Right cardiac atrium (tissue), 5 donors: ENCODE measurements at regions not wholly inside any gene's neighbourhood (a gene's known extent, or its start where the extent isn't known, plus 50 kb on each side); places are given as distances from the start of the nearest gene placed in this dataset.

ENCODE experiments used
- ATAC-seq, 2 donors: fragments of 200-7000 bp; cut with Tn5 transposase; one replicate each; pipeline versions ENCODE4 v1.8.0 to v1.9.1; 2020; ENCODE audit warnings: moderate library complexity in 2 of 2, mild to moderate bottlenecking in 1 of 2
- DNase-seq, 3 donors: peaks; one replicate each; pipeline ENCODE4 v3.0.0-alpha.2; 2020
- H3K27ac ChIP-seq: one replicate; pipeline ENCODE4 v1.5.1; 2013; ENCODE audit warnings: mild to moderate bottlenecking, low read length, control low read depth, moderate library complexity
- H3K27me3 ChIP-seq: one replicate; pipeline ENCODE4 v1.6.1; 2013; ENCODE audit not compliant: control insufficient read depth, insufficient read depth
- H3K4me1 ChIP-seq: one replicate; pipeline ENCODE4 v1.6.1; 2013; ENCODE audit warnings: low read length; ENCODE audit not compliant: control insufficient read depth, insufficient read depth
- H3K4me3 ChIP-seq: one replicate; pipeline ENCODE4 v1.5.1; 2013; ENCODE audit warnings: low read length, control low read depth
- H3K9me3 ChIP-seq: one replicate; pipeline ENCODE4 v1.6.1; 2013; ENCODE audit warnings: low read length; ENCODE audit not compliant: control insufficient read depth
- WGBS: extraction: QIAGEN DNeasy Blood & Tissue Kit; methylation state at CpG from one replicate; pipeline ENCODE4 v1.1.7; 2013; 5-methylcytosine and 5-hydroxymethylcytosine counted together
- intact Hi-C, 4 donors: fragments of 100-400 bp; cut with DNase I; formaldehyde crosslinking; loops; one replicate each; pipeline versions ENCODE4 v1.11.0 to v1.14.0; 2022 to 2023
- donor health status: healthy with polysubstance abuse.
- donor health status: DM: no; HTN: yes; CAD: no.
- donor health status: DM: no; HTN: no; CAD: no.
- donor health status: DM: no; HTN: yes; CAD: no; lungs with severe emphysema.
- donor health status: DM: yes; HTN: yes; CAD: no.

GRCh38 chr7:33743594-33743993 is 161.7 kb upstream of the BMPER start:
- DNase-seq (no peak), ATAC-seq (peak; percentile 54 to 59)
- WGBS = 79% methylated on average over 5 of the region's 5 CpGs
- Histone ChIP-seq H3K27ac (no peak overlapping the region), H3K4me1 (peaks cover 4% of the 10 kb centered on the region), H3K4me3 (no peak overlapping the region), H3K27me3 (no peaks in the 10 kb centered on the region), H3K9me3 (no peaks in the 10 kb centered on the region)
- intact Hi-C loops = loop anchor here in 1 of 4 donors (10.0 kb wide), 1 partner anchor 289 kb away; no protein-coding TSS in a partner anchor

GRCh38 chr7:33744293-33745075 is 160.9 kb upstream of the BMPER start:
- H3K27ac ChIP-seq = no peak overlapping the region
- DNase-seq = no peak
- no peak overlapping the region for H3K4me3 ChIP-seq
- peak in 1 of 2 donors; percentile 44 for ATAC-seq
- WGBS = 85% methylated on average over 3 of the region's 3 CpGs
- H3K27me3 ChIP-seq = no peaks in the 10 kb centered on the region
- intact Hi-C loops = loop anchor here in 1 of 4 donors (10.0 kb wide), 1 partner anchor 290 kb away; no protein-coding TSS in a partner anchor
- no peaks in the 10 kb centered on the region for H3K9me3 ChIP-seq
- H3K4me1 ChIP-seq = peaks cover 4% of the 10 kb centered on the region

GRCh38 chr7:33745934-33746333 is 159.4 kb upstream of the BMPER start:
- Histone ChIP-seq H3K27me3 (no peaks in the 10 kb centered on the region), H3K27ac (no peak overlapping the region), H3K4me3 (no peak overlapping the region), H3K9me3 (no peaks in the 10 kb centered on the region), H3K4me1 (peaks cover 4% of the 10 kb centered on the region)
- intact Hi-C loops = loop anchor here in 1 of 4 donors (10.0 kb wide), 1 partner anchor 291 kb away; no protein-coding TSS in a partner anchor
- DNase-seq (no peak), ATAC-seq (no peak)
- 95% methylated on average over 3 of the region's 3 CpGs for WGBS

GRCh38 chr7:33748793-33749192 is 156.5 kb upstream of the BMPER start:
- no peak for ATAC-seq
- peak in 2 of 3 donors; percentile 33 to 68 for DNase-seq
- intact Hi-C loops = loop anchor here in 1 of 4 donors (10.0 kb wide), 1 partner anchor 294 kb away; no protein-coding TSS in a partner anchor
- no peaks in the 10 kb centered on the region for H3K9me3 ChIP-seq
- WGBS = 32% methylated on average over 7 of the region's 7 CpGs
- H3K4me3 ChIP-seq = no peak overlapping the region
- H3K27ac ChIP-seq = no peak overlapping the region
- peaks cover 2% of the 10 kb centered on the region for H3K4me1 ChIP-seq
- no peaks in the 10 kb centered on the region for H3K27me3 ChIP-seq

- Histone ChIP-seq H3K9me3 (no peaks in the 10 kb centered on the region), H3K4me3 (no peak overlapping the region), H3K27ac (no peak overlapping the region), H3K4me1 (peaks cover 2% of the 10 kb centered on the region), H3K27me3 (no peaks in the 10 kb centered on the region)
- DNase-seq = no peak
- intact Hi-C loops = loop anchor here in 2 of 4 donors (10.0 kb wide), 2 partner anchors 135 to 145 kb away; no protein-coding TSS in a partner anchor
- 79% methylated on average over 1 of the region's 1 CpG for WGBS
- no peak for ATAC-seq
These were observed 155.2 kb upstream of the BMPER start for GRCh38 chr7:33750177-33750576.

GRCh38 chr7:33751443-33751842 is 153.9 kb upstream of the BMPER start:
- DNase-seq (no peak), ATAC-seq (no peak)
- H3K9me3 ChIP-seq = no peaks in the 10 kb centered on the region
- 92% methylated on average over 1 of the region's 1 CpG for WGBS
- intact Hi-C loops = loop anchor here in 2 of 4 donors (10.0 kb wide), 2 partner anchors 133 to 143 kb away; no protein-coding TSS in a partner anchor
- peaks cover 2% of the 10 kb centered on the region for H3K4me1 ChIP-seq
- H3K27me3 ChIP-seq = no peaks in the 10 kb centered on the region
- no peak overlapping the region for H3K27ac ChIP-seq
- H3K4me3 ChIP-seq = no peak overlapping the region

GRCh38 chr7:33753881-33754525 is 151.3 kb upstream of the BMPER start:
- intact Hi-C loops = loop anchor here in 2 of 4 donors (10.0 kb wide), 2 partner anchors 131 to 141 kb away; no protein-coding TSS in a partner anchor
- Histone ChIP-seq H3K27me3 (no peaks in the 10 kb centered on the region), H3K9me3 (no peaks in the 10 kb centered on the region), H3K4me3 (no peak overlapping the region), H3K4me1 (no peaks in the 10 kb centered on the region), H3K27ac (no peak overlapping the region)
- DNase-seq (no peak), ATAC-seq (no peak)
- 87% methylated on average over 6 of the region's 6 CpGs for WGBS

- 51% methylated on average over 15 of the region's 15 CpGs for WGBS
- Histone ChIP-seq H3K27ac (no peak overlapping the region), H3K4me3 (no peak overlapping the region), H3K9me3 (no peaks in the 10 kb centered on the region), H3K27me3 (no peaks in the 10 kb centered on the region), H3K4me1 (no peaks in the 10 kb centered on the region)
- intact Hi-C loops = loop anchor here (5.0 to 10.0 kb wide), 4 partner anchors 130 to 177 kb away; no protein-coding TSS in a partner anchor
- peak; percentile 42 to 54 for ATAC-seq
- no peak for DNase-seq
These were observed 150.1 kb upstream of the BMPER start for GRCh38 chr7:33754933-33755928.

GRCh38 chr7:33757050-33757449 is 148.3 kb upstream of the BMPER start:
- no peaks in the 10 kb centered on the region for H3K27me3 ChIP-seq
- no peaks in the 10 kb centered on the region for H3K4me1 ChIP-seq
- H3K4me3 ChIP-seq = no peak overlapping the region
- 67% methylated on average over 7 of the region's 7 CpGs for WGBS
- DNase-seq (peak in 2 of 3 donors; percentile 27 to 69), ATAC-seq (peak; percentile 36 to 53)
- H3K27ac ChIP-seq = no peak overlapping the region
- intact Hi-C loops = loop anchor here (5.0 to 10.0 kb wide), 4 partner anchors 128 to 175 kb away; no protein-coding TSS in a partner anchor
- H3K9me3 ChIP-seq = no peaks in the 10 kb centered on the region

GRCh38 chr7:33757563-33758165 is 147.7 kb upstream of the BMPER start:
- 21% methylated on average over 4 of the region's 4 CpGs for WGBS
- no peak for ATAC-seq

More at GRCh38 chr7:33757563-33758165, 147.7 kb upstream of the BMPER start:
- Histone ChIP-seq H3K4me1 (no peaks in the 10 kb centered on the region), H3K9me3 (no peaks in the 10 kb centered on the region), H3K4me3 (no peak overlapping the region), H3K27ac (no peak overlapping the region), H3K27me3 (no peaks in the 10 kb centered on the region)
- no peak for DNase-seq
- intact Hi-C loops = loop anchor here (5.0 to 10.0 kb wide), 4 partner anchors 127 to 175 kb away; no protein-coding TSS in a partner anchor
